Neural crest cell (in vitro differentiated cells): ENCODE measurements at regions not wholly inside any gene's neighbourhood (a gene's known extent, or its start where the extent isn't known, plus 50 kb on each side); places are given as distances from the start of the nearest gene placed in this dataset.

Experiments used
- DNase-seq: peaks from one replicate; pipeline ENCODE4 v3.0.0; 2021; ENCODE audit warnings: low read depth, mixed read lengths, low spot score
- H3K27ac Mint-ChIP-seq: one replicate; pipeline ENCODE4 v1.8.0; 2021; ENCODE audit warnings: mild to moderate bottlenecking, mixed read lengths; ENCODE audit not compliant: unreplicated experiment
- H3K27me3 Mint-ChIP-seq: 2 replicates; pipeline ENCODE4 v1.8.0; 2021; ENCODE audit warnings: low read depth, mild to moderate bottlenecking, mixed read lengths
- H3K36me3 Mint-ChIP-seq: 2 replicates; pipeline ENCODE4 v1.8.0; 2021; ENCODE audit warnings: low read depth, mild to moderate bottlenecking, mixed read lengths
- H3K4me1 Mint-ChIP-seq: 2 replicates; pipeline ENCODE4 v1.8.0; 2021; ENCODE audit warnings: mixed read lengths
- H3K4me3 Mint-ChIP-seq: one replicate; pipeline ENCODE4 v1.8.0; 2021; ENCODE audit warnings: mild to moderate bottlenecking, mixed read lengths
- H3K9me3 Mint-ChIP-seq: 2 replicates; pipeline ENCODE4 v1.8.0; 2021; ENCODE audit warnings: mixed read lengths
- CTCF ChIP-seq: fragments of 200-600 bp; sonication (generic); conservative IDR thresholded peaks from 2 replicates; pipeline ENCODE4 v1.5.0; 2021; ENCODE audit warnings: antibody characterized with exemption, mild to moderate bottlenecking

DNA sequence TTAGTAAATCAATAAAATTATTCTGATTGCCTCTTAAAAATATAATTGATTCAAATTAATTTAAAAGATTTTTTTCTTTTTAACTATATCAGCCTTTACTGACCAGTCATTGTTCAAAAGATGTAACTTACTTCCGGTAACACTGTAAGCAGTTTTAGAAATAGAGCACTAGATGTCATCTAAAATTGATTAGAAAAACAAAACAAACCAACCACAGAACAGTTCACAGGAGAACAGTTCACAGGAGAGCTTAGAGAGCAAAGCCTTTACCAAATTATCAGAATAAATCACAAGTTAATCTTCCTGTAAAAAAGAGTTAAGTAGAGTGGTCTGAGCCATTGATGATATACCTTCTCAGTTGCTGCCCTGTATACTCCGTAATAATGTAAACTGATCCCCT is 133.3 kb upstream of the DGKB start:
- Mint-ChIP-seq H3K27me3 (no peaks in the 10 kb centered on the region), H3K27ac (no peak overlapping the region), H3K9me3 (no peaks in the 10 kb centered on the region), H3K4me1 (no peaks in the 10 kb centered on the region), H3K4me3 (no peak overlapping the region), H3K36me3 (no peaks in the 10 kb centered on the region)
- no peak for TF ChIP-seq CTCF
- no peak for DNase-seq

GRCh38 chr7:15033039-15033438 is 130.5 kb upstream of the DGKB start:
- Mint-ChIP-seq H3K27me3 (no peaks in the 10 kb centered on the region), H3K9me3 (no peaks in the 10 kb centered on the region), H3K27ac (no peak overlapping the region), H3K4me3 (no peak overlapping the region), H3K36me3 (no peaks in the 10 kb centered on the region), H3K4me1 (no peaks in the 10 kb centered on the region)
- DNase-seq = no peak
- TF ChIP-seq CTCF = no peak

DNA sequence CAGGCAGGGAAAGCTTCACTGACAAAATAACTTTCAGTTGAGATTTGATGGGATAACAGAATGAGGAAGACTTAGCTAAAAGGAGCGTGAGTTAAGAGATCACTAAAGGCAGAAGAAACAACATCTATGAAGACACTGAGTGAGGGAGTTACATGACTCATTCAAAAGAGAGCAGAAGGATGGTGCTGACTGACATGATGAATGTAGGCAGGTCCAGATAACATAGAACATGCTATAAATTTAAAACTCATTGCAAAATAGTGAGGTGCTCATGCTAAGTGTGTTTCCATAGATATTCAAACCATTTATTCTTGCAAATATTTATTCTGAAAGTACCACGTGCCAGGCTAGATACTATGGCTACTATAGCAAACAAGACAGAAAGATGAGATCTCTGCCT is 116.4 kb upstream of the DGKB start:
- no peaks in the 10 kb centered on the region for H3K9me3 Mint-ChIP-seq
- H3K27me3 Mint-ChIP-seq = no peaks in the 10 kb centered on the region
- no peaks in the 10 kb centered on the region for H3K36me3 Mint-ChIP-seq
- TF ChIP-seq CTCF = no peak
- peaks cover 7% of the 10 kb centered on the region for H3K4me1 Mint-ChIP-seq
- H3K4me3 Mint-ChIP-seq = no peak overlapping the region
- no peak for DNase-seq
- H3K27ac Mint-ChIP-seq = no peak overlapping the region

DNA sequence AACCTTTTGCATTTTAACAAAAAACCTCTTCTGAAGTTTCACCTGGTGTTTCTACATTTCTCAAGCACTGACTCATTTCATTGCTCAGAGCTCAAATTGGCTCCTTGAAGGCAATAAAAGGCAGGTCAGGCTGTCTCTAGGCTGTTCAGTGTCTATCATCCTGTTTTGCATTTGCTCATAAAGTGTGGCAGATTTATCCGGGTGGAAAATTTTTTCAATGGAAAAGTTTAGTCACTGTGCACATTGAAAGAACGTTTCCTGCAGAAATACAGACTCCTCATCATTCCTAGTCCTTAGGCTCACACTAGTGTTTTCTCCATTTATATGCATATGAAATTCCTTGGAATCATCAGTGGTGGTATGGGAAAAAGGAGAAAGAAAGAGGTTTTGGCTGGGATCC is 114.2 kb upstream of the DGKB start:
- Mint-ChIP-seq H3K9me3 (no peaks in the 10 kb centered on the region), H3K4me1 (peaks cover 15% of the 10 kb centered on the region), H3K4me3 (no peak overlapping the region), H3K27me3 (no peaks in the 10 kb centered on the region), H3K36me3 (no peaks in the 10 kb centered on the region), H3K27ac (no peak overlapping the region)
- TF ChIP-seq CTCF = no peak
- DNase-seq = no peak

DNA sequence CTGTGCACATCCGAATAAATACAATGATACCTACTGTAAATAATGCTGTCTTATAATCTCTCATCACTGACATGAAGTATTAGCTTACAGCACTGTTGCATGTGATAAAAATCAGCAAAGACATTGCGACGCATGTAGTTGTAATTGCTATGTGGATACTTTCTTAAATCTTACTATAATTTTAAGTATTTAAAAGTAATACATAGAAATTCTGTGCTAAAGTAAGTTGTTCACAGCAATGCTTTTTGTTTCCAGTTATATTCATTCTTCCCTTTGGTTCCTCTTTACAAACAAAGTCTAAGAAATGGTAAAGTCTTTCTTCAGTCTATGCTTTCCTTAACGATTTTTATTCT is 113.7 kb upstream of the DGKB start:
- Mint-ChIP-seq H3K4me1 (peaks cover 18% of the 10 kb centered on the region), H3K27ac (no peak overlapping the region), H3K4me3 (no peak overlapping the region), H3K27me3 (no peaks in the 10 kb centered on the region), H3K9me3 (no peaks in the 10 kb centered on the region), H3K36me3 (no peaks in the 10 kb centered on the region)
- no peak for DNase-seq
- peak; percentile 45 for TF ChIP-seq CTCF
